GM12872 (cell line): ENCODE measurements at regions not wholly inside any gene's neighbourhood (a gene's known extent, or its start where the extent isn't known, plus 50 kb on each side); places are given as distances from the start of the nearest gene placed in this dataset.

ENCODE experiments used
- TF ChIP-seq, protein P1 (sequence below): IDR thresholded peaks from 3 replicates; pipeline ENCODE4 v1.5.1; 2011; ENCODE audit warnings: low read depth, mild to moderate bottlenecking, low read length, moderate library complexity; ENCODE audit not compliant: insufficient read depth

DNA sequence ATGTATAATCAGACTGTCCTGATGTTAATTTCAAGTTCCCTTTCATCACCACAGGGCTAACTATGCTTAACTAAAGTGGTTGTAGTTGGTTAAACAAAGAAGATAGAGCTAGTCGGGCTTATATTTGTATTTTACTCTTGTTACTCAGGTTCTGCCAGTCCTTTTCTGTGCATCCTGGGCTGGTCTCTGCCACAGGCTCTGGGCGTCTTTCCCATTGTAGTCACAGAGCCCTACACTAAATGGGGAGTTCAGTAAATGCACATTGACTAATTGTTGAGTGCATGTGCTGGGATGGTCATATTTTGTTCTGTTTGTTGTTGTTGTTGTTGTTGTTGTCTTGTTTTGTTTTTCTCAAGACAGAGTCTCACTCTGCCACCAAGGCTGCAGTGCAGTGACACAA lies 125.4 kb upstream of the PGR start:
- TF ChIP-seq, protein P1, sequence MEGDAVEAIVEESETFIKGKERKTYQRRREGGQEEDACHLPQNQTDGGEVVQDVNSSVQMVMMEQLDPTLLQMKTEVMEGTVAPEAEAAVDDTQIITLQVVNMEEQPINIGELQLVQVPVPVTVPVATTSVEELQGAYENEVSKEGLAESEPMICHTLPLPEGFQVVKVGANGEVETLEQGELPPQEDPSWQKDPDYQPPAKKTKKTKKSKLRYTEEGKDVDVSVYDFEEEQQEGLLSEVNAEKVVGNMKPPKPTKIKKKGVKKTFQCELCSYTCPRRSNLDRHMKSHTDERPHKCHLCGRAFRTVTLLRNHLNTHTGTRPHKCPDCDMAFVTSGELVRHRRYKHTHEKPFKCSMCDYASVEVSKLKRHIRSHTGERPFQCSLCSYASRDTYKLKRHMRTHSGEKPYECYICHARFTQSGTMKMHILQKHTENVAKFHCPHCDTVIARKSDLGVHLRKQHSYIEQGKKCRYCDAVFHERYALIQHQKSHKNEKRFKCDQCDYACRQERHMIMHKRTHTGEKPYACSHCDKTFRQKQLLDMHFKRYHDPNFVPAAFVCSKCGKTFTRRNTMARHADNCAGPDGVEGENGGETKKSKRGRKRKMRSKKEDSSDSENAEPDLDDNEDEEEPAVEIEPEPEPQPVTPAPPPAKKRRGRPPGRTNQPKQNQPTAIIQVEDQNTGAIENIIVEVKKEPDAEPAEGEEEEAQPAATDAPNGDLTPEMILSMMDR, result no peak

DNA sequence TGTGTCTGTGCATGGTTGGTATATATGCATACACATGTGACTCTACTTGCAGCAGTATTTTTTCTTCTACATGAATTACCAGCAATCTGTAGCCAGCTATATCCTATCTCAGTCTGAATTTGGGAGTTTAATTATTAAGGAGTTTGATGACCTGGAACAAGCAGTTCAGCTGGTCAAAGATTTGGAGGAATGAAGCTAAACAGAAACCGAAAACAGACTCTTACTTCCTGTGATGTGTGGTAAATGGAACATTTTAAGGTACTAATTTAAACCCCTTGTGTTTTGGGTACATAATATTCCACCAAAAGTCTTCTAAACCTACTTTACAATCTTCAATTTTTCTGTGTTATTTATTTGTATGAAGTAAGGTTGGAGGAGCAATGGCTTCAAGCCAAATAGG lies 124.4 kb upstream of the PGR start:
- TF ChIP-seq, protein P1, result no peak

DNA sequence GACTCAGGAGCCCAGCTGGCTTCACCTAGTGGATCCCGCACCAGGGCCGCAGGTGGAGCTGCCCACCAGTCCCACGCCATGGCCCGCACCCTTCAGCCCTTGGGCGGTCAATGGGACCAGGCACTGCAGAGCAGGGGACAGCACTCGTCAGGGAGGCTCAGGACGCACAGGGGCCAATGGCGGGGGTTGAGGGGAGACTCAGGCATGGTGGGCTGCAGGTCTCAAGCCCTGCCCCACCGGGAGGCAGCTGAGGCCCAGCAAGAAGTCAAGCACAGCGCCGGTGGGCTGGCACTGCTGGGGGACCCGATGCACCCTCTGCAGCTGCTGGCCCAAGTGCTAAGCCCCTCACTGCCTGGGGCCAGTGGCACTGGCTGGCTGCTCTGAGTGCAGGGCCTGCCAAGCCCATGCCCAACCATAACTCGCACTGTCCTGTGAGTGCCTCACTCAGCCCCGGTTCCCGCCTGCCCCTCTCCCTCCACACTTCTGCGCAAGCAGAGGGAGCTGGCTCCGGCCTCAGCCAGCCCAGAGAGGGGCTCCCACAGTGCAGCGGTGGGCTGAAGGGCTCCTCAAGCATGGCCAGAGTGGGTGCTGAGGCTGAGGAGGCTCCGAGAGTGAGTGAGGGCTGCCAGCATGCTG lies 111.7 kb upstream of the PGR start:
- TF ChIP-seq, protein P1, result no peak

DNA sequence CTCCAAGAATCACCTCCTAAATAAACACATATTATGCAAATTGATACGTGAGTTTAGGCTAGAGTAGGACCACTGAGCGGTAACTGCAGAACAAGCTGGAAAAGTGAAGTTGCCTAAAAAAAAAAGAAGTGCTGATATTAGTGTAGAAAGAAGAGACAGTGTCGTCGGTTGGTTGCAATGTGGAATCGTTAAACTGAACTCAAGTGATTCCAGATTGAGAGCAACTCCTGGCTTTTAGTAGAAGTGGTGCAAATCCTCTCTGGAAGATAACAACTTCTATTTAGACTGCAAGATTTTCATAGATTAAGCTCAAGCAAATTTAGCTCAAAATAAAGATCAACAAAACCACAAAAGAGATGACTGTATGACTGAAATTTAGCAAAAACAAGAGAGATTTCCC lies 97.0 kb upstream of the PGR start:
- TF ChIP-seq, protein P1, result no peak

DNA sequence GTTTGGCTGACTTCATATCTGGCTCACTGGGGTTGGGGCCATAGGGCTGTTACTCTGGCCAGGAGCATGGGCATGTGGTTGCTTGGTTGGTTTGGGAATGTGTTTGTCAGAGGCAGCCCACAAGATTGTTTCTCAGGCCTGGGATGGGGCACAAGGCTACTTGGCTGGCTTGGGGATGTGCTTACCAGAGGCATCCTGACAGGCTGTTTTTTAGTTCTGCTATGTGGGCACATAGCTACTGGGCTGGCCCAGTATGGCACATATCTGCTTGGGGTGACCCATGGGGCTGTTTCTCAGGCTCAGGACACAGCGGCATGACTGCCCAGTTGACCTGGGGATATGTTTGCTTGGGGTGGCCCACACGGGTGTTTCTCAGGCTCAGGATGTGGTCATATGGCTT lies 94.6 kb upstream of the PGR start:
- TF ChIP-seq, protein P1, result no peak

DNA sequence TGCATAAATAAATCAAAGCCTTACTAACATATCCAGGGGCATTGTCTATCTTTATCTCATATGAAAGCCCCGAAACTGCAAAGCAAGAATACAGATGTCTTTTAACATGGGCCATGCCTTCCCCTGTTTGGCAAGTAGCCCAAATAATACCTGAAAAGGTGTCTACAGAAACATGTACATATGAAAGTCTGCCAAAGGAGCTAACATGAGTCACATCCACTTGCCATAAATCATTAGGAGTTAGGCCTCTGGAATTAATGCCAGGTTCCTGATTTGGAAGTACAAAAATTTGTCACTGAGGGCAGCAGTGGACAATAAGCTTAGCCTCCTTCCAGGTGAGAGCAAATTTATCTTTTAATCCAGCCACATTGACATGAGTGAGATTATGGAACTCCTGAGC lies 85.5 kb upstream of the PGR start:
- TF ChIP-seq, protein P1, result no peak

DNA sequence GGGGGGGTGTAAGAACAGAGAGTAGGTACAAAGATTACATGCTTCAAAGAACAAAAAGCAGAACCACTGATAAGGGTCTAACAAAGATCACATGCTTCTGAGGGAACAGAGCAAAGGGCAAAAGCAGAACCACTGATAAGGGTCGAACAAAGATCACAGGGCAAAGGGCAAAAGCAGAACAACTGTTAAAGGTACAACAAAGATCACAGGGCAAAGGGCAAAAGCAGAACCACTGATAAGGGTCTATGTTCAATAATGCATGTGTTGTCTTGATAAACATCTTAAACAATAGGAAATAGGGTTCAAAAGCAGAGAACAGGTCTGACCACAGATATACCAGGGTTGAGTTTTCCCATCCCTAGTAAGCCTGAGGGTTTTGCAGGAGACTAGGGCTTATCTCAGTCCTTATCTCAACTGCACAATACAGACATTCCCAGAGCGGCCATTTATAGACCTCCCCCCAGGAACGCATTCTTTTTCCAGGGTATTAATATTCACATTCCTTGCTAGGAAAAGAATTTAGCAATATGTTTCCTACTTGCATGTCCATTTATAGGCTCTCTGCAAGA lies 81.9 kb upstream of the PGR start:
- TF ChIP-seq, protein P1, result no peak

DNA sequence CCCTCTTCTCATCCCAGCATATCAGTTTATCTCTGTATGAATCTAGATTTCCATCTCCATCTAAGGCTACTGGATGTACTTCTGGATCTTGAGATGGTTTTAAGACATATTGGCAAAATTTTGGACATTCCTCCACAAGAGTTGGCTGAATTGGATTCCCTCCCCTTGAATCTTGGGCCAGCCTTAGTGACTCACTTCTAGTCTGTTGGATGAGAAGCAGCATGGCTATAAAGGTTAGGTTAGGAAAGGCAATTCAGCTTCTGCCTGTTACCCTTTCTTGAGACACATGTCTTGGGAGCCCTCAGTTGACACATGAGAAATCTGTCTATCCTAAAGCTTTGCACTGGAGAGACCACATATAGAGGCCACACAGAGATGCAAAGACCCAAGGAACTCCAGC lies 73.0 kb upstream of the PGR start:
- TF ChIP-seq, protein P1, result no peak
